ENCODE measurements at regions not wholly inside any gene's neighbourhood (a gene's known extent, or its start where the extent isn't known, plus 50 kb on each side); places are given as distances from the start of the nearest gene placed in this dataset.

DNA sequence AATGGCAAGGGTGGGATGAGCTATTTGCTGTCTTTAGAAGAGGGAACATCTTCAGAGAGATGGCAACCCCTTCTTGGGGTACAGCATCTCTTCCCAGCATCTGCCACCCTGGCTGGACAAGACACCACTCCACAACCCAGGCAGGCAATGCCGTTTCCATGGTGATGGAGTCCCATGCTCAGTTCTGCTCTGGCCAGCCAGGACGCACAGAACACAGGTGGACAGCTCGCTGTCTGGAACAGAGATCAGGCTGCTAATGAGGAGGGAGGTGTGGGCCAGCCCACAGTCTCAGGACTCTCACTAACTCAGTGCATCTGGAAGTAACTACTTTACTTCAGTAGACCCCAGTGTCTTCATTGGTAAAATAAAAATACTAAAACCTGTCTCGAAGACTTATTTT is 321.0 kb upstream of the CPEB2 start:
- H3K4me1 ChIP-seq (ENCODE audit: control insufficient read depth, insufficient read depth, low read length, poor library complexity, severe bottlenecking): no peaks in the 10 kb centered on the region
- H3K4me3 ChIP-seq (ENCODE audit: insufficient read depth, low read depth, low read length, poor library complexity, severe bottlenecking): no peak overlapping the region
- no peak overlapping the region for H3K27ac ChIP-seq (ENCODE audit: insufficient read depth, low read length, poor library complexity, severe bottlenecking)
- no peaks in the 10 kb centered on the region for H3K27me3 ChIP-seq (replicated peaks; ENCODE audit: control insufficient read depth, insufficient read depth, low read length, poor library complexity, severe bottlenecking)
- DNase-seq: no peak
- no peaks in the 10 kb centered on the region for H3K9me3 ChIP-seq (ENCODE audit: control insufficient read depth, low read length)
- H3K36me3 ChIP-seq (ENCODE audit: control insufficient read depth, insufficient read depth, low read length): no peaks in the 10 kb centered on the region

DNA sequence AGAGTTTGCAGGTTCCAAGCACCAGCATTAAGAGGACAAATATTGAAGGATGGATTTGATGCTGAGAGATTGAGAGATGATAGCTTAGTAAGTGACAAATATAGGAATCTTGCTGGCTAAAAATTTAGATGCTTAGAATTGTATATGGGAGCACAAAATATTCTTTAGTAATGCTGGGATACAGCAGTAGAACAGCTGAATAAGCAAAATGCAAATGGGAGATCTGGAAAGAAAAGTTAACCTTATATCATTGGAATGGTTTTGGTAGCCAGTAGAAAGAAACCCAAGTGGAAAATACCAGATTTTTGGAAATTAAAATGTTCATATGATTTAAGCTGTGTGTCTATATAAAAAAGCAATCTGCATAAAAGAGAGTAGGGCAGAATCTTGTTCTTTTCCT is 308.6 kb upstream of the CPEB2 start:
- Histone ChIP-seq H3K4me1 (ENCODE audit: control insufficient read depth, insufficient read depth, low read length, poor library complexity, severe bottlenecking) (no peaks in the 10 kb centered on the region), H3K27ac (ENCODE audit: insufficient read depth, low read length, poor library complexity, severe bottlenecking) (no peak overlapping the region), H3K9me3 (ENCODE audit: control insufficient read depth, low read length) (no peaks in the 10 kb centered on the region), H3K36me3 (ENCODE audit: control insufficient read depth, insufficient read depth, low read length) (no peaks in the 10 kb centered on the region), H3K27me3 (replicated peaks; ENCODE audit: control insufficient read depth, insufficient read depth, low read length, poor library complexity, severe bottlenecking) (no peaks in the 10 kb centered on the region), H3K4me3 (ENCODE audit: insufficient read depth, low read depth, low read length, poor library complexity, severe bottlenecking) (no peak overlapping the region)
- no peak for DNase-seq

DNA sequence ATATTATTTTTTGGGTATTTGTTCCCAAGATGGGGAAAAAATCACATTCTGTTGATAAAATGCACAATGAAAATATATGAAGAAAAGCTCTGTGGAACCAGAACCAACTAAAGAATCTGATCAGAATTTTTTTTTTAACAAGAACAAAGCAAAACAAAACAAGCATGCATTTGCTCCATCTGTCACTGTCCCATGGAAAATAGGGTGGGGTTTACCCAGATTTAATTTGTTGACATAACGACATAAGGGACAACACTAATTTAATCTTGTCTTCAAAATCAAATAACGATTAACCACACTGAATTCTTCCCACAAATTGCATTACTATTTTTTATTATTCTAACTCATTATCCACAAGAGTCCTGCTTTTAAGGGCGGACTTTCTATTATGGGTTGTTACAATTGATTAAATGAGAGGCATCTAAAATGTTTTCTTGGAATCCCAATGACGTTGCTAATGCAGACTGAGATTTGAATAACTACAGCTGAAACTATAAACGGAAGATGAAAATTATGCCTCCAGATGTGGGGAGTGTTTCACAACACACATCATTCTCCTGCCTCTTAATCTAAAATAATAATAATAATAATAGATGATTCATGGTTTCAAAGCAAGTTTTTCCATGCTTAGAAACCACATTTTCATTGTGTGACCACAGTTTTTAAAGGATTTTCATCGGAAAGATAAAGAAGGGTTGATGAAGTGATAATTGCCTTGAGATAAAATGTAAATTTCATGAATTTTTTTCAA is 307.0 kb upstream of the CPEB2 start:
- Histone ChIP-seq H3K4me3 (ENCODE audit: insufficient read depth, low read depth, low read length, poor library complexity, severe bottlenecking) (no peak overlapping the region), H3K9me3 (ENCODE audit: control insufficient read depth, low read length) (no peaks in the 10 kb centered on the region), H3K36me3 (ENCODE audit: control insufficient read depth, insufficient read depth, low read length) (no peaks in the 10 kb centered on the region), H3K4me1 (ENCODE audit: control insufficient read depth, insufficient read depth, low read length, poor library complexity, severe bottlenecking) (no peaks in the 10 kb centered on the region), H3K27ac (ENCODE audit: insufficient read depth, low read length, poor library complexity, severe bottlenecking) (no peak overlapping the region), H3K27me3 (replicated peaks; ENCODE audit: control insufficient read depth, insufficient read depth, low read length, poor library complexity, severe bottlenecking) (no peaks in the 10 kb centered on the region)
- DNase-seq: no peak

DNA sequence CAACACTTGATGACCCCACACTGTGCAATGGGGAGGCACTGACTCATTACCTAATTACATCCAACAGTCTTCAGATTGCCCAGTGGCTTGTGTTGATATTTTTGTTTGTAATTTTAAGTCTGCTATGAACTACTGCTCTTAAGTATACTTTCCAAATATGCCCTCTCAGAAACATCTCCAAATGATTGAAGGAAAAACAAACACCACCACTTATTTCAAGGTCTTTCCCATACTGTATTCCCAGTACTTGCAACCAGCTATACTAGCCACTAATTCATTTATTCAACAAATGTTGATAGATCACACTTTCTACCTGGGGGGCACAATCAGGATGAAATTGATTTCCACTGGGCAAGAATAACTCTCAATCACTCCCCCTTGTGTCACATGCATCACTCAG is 302.2 kb upstream of the CPEB2 start:
- Histone ChIP-seq H3K27me3 (replicated peaks; ENCODE audit: control insufficient read depth, insufficient read depth, low read length, poor library complexity, severe bottlenecking) (no peaks in the 10 kb centered on the region), H3K9me3 (ENCODE audit: control insufficient read depth, low read length) (no peaks in the 10 kb centered on the region), H3K36me3 (ENCODE audit: control insufficient read depth, insufficient read depth, low read length) (no peaks in the 10 kb centered on the region), H3K27ac (ENCODE audit: insufficient read depth, low read length, poor library complexity, severe bottlenecking) (no peak overlapping the region), H3K4me3 (ENCODE audit: insufficient read depth, low read depth, low read length, poor library complexity, severe bottlenecking) (no peak overlapping the region), H3K4me1 (ENCODE audit: control insufficient read depth, insufficient read depth, low read length, poor library complexity, severe bottlenecking) (no peaks in the 10 kb centered on the region)
- no peak for DNase-seq

DNA sequence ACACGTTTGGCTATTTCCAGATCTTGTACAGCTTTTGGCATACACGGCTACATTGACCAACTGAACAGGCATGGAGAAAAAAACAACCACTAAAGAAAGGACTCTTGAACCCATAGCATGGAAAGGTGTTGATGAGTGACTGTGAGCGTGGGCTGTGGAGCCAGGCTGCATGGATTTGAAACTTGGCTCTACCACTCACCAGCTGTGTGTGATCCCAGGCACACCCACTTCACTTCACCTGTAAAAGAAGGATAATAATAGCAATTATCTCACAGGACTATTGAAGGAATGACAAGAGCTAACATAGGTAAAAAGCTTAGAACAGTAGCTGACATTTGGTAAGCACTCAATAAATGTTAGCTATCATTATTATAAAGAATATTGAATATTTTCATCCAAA is 301.7 kb upstream of the CPEB2 start:
- Histone ChIP-seq H3K9me3 (ENCODE audit: control insufficient read depth, low read length) (no peaks in the 10 kb centered on the region), H3K4me1 (ENCODE audit: control insufficient read depth, insufficient read depth, low read length, poor library complexity, severe bottlenecking) (no peaks in the 10 kb centered on the region), H3K4me3 (ENCODE audit: insufficient read depth, low read depth, low read length, poor library complexity, severe bottlenecking) (no peak overlapping the region), H3K27ac (ENCODE audit: insufficient read depth, low read length, poor library complexity, severe bottlenecking) (no peak overlapping the region), H3K36me3 (ENCODE audit: control insufficient read depth, insufficient read depth, low read length) (no peaks in the 10 kb centered on the region), H3K27me3 (replicated peaks; ENCODE audit: control insufficient read depth, insufficient read depth, low read length, poor library complexity, severe bottlenecking) (no peaks in the 10 kb centered on the region)
- no peak for DNase-seq

DNA sequence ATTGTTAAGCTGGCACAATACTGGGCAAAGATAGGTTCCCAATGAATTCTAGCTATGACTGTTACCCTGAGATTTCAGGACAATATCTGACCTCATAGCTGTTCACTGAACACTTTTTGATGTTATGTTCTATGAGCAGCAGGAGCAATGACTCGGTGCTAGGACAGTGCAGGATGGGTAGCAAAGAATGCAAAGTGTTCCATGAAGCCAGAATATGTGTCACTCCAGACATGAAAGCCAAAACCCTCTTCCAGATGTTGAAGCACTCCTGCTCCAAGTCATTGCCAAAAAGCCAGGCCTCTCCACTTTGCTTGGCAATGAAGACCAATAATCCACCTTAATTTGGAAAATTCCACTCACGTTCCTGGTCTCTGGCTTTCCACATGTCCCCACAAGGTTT is 300.9 kb upstream of the CPEB2 start:
- Histone ChIP-seq H3K4me3 (ENCODE audit: insufficient read depth, low read depth, low read length, poor library complexity, severe bottlenecking) (no peak overlapping the region), H3K9me3 (ENCODE audit: control insufficient read depth, low read length) (no peaks in the 10 kb centered on the region), H3K36me3 (ENCODE audit: control insufficient read depth, insufficient read depth, low read length) (no peaks in the 10 kb centered on the region), H3K4me1 (ENCODE audit: control insufficient read depth, insufficient read depth, low read length, poor library complexity, severe bottlenecking) (no peaks in the 10 kb centered on the region), H3K27ac (ENCODE audit: insufficient read depth, low read length, poor library complexity, severe bottlenecking) (no peak overlapping the region), H3K27me3 (replicated peaks; ENCODE audit: control insufficient read depth, insufficient read depth, low read length, poor library complexity, severe bottlenecking) (no peaks in the 10 kb centered on the region)
- no peak for DNase-seq

DNA sequence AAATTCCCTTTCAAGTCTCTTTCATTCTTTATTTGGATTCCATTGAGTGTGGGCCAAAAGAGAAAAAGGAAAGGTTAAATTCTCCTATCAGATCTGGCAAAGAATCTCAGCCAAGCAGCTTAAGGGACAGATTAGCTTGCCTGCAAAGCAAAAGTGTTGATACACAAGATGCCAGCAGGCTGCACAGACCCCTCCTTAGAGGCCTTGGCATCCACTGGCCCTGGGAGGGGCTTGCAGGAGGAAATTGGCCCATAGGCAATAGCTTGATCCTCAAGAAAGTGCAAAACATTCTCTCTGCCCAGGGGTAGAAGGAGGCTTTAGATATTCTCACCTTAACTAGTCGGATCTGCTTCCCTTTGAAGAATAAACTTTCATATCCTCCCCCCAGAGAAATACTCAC is 300.4 kb upstream of the CPEB2 start:
- H3K27me3 ChIP-seq (replicated peaks; ENCODE audit: control insufficient read depth, insufficient read depth, low read length, poor library complexity, severe bottlenecking): no peaks in the 10 kb centered on the region
- H3K4me1 ChIP-seq (ENCODE audit: control insufficient read depth, insufficient read depth, low read length, poor library complexity, severe bottlenecking): no peaks in the 10 kb centered on the region
- no peak for DNase-seq
- no peaks in the 10 kb centered on the region for H3K9me3 ChIP-seq (ENCODE audit: control insufficient read depth, low read length)
- no peak overlapping the region for H3K4me3 ChIP-seq (ENCODE audit: insufficient read depth, low read depth, low read length, poor library complexity, severe bottlenecking)
- no peaks in the 10 kb centered on the region for H3K36me3 ChIP-seq (ENCODE audit: control insufficient read depth, insufficient read depth, low read length)
- no peak overlapping the region for H3K27ac ChIP-seq (ENCODE audit: insufficient read depth, low read length, poor library complexity, severe bottlenecking)

DNA sequence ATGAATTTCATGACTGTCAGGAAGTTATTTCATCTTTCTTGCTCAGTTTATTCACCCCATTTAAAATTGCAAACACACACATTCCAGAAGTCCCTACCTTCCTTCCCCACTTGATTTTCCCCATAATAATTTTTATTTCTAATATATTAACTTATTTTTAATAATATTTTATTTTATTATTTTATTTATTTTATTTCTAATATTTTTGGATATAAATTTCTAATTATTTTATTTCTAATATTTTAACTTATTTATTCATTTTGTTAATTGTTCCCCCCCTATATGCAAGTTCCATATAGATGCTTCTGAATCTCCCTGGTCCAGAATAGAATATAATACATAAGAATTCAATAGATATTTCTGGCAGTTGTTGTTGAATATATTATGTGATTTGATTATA is 293.7 kb upstream of the CPEB2 start:
- Histone ChIP-seq H3K9me3 (ENCODE audit: control insufficient read depth, low read length) (no peaks in the 10 kb centered on the region), H3K27me3 (replicated peaks; ENCODE audit: control insufficient read depth, insufficient read depth, low read length, poor library complexity, severe bottlenecking) (no peaks in the 10 kb centered on the region)

DNA sequence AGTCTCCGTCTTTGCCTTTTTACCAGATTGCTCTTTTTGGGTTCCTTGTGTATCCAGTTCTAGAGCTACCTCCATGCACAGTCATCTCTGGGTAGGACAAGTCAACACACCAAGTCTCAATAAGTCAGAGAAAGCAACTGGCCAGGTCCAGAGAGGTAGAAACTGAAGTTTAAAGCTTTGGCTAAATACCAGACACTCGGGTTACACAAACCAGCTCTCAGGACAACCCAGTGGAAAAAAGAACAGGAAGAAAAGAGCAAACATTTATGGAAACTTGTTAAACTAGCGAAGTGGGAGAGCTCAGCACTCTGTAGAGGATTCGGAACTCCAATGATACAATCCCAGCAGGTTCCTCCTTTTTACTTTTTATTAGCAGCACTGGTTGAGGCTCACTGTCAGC is 291.0 kb upstream of the CPEB2 start:
- H3K4me3 ChIP-seq (ENCODE audit: insufficient read depth, low read depth, low read length, poor library complexity, severe bottlenecking): no peak overlapping the region
- DNase-seq: no peak
- H3K4me1 ChIP-seq (ENCODE audit: control insufficient read depth, insufficient read depth, low read length, poor library complexity, severe bottlenecking): no peaks in the 10 kb centered on the region
- no peaks in the 10 kb centered on the region for H3K27me3 ChIP-seq (replicated peaks; ENCODE audit: control insufficient read depth, insufficient read depth, low read length, poor library complexity, severe bottlenecking)
- no peak overlapping the region for H3K27ac ChIP-seq (ENCODE audit: insufficient read depth, low read length, poor library complexity, severe bottlenecking)
- H3K9me3 ChIP-seq (ENCODE audit: control insufficient read depth, low read length): no peaks in the 10 kb centered on the region
- H3K36me3 ChIP-seq (ENCODE audit: control insufficient read depth, insufficient read depth, low read length): no peaks in the 10 kb centered on the region

More for the DNA sequence above, 293.7 kb upstream of the CPEB2 start:
- Histone ChIP-seq H3K36me3 (ENCODE audit: control insufficient read depth, insufficient read depth, low read length) (no peaks in the 10 kb centered on the region), H3K4me1 (ENCODE audit: control insufficient read depth, insufficient read depth, low read length, poor library complexity, severe bottlenecking) (no peaks in the 10 kb centered on the region), H3K27ac (ENCODE audit: insufficient read depth, low read length, poor library complexity, severe bottlenecking) (no peak overlapping the region), H3K4me3 (ENCODE audit: insufficient read depth, low read depth, low read length, poor library complexity, severe bottlenecking) (no peak overlapping the region)
- DNase-seq: no peak

DNA sequence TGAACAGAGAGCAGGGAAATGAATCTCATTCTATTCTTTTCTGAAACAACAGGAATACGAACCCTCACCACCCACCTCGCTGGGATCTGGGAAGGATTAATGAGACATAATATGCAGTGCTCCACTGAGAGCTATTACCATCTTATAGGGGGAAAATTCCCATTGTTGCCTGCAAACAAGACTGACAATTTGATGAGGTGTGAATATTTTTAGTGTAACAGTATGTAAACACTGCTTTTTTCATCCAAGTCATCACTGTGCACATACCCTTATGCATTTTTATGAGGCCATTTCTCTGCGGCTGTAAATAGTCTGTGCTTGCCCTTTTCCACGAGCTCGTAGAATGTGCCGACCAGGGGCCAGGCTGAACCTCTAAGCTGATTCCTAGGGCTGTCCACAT is 285.6 kb upstream of the CPEB2 start:
- no peak overlapping the region for H3K27ac ChIP-seq (ENCODE audit: insufficient read depth, low read length, poor library complexity, severe bottlenecking)
- no peaks in the 10 kb centered on the region for H3K36me3 ChIP-seq (ENCODE audit: control insufficient read depth, insufficient read depth, low read length)
- H3K9me3 ChIP-seq (ENCODE audit: control insufficient read depth, low read length): no peaks in the 10 kb centered on the region
- no peaks in the 10 kb centered on the region for H3K27me3 ChIP-seq (replicated peaks; ENCODE audit: control insufficient read depth, insufficient read depth, low read length, poor library complexity, severe bottlenecking)
- H3K4me3 ChIP-seq (ENCODE audit: insufficient read depth, low read depth, low read length, poor library complexity, severe bottlenecking): no peak overlapping the region
- DNase-seq: no peak
- H3K4me1 ChIP-seq (ENCODE audit: control insufficient read depth, insufficient read depth, low read length, poor library complexity, severe bottlenecking): no peaks in the 10 kb centered on the region
